ENCODE measurements at regions not wholly inside any gene's neighbourhood (a gene's known extent, or its start where the extent isn't known, plus 50 kb on each side); places are given as distances from the start of the nearest gene placed in this dataset.
"Not testable (repeated sequence)": the region's sequence is repeated elsewhere in the genome, so short reads cannot be mapped to it uniquely, and the experiment has no call there.

- DNase-seq: no peak
Observed at GRCh38 chr16:58815181-58815888, 81.2 kb upstream of the GOT2 start.

- DNase-seq: peak; percentile 47
Observed at GRCh38 chr16:58814348-58814801, 80.3 kb upstream of the GOT2 start.

GRCh38 chr16:58809213-58809612 lies 75.1 kb upstream of the GOT2 start:
- DNase-seq: no peak

- DNase-seq: no peak
Observed at GRCh38 chr16:58807276-58807675, 73.2 kb upstream of the GOT2 start.

GRCh38 chr16:58801838-58802237 lies 67.7 kb upstream of the GOT2 start:
- no peak for DNase-seq

GRCh38 chr16:58797137-58797801 lies 63.2 kb upstream of the GOT2 start:
- no peak for DNase-seq

GRCh38 chr16:58793366-58793765 lies 59.2 kb upstream of the GOT2 start:
- no peak for DNase-seq

GRCh38 chr16:58792188-58792587 lies 58.1 kb upstream of the GOT2 start:
- DNase-seq: no peak

- DNase-seq: not testable (repeated sequence)
Observed at GRCh38 chr16:58790816-58791557, 56.9 kb upstream of the GOT2 start.

GRCh38 chr16:58789351-58789750 lies 55.2 kb upstream of the GOT2 start:
- DNase-seq: no peak

Measured in stimulated activated CD4-positive, alpha-beta T cell treated with anti-CD3 and anti-CD28 coated beads, Interleukin-15, amount 100 ng/mL, for 24 hours (primary cell).